ENCODE measurements at regions not wholly inside any gene's neighbourhood (a gene's known extent, or its start where the extent isn't known, plus 50 kb on each side); places are given as distances from the start of the nearest gene placed in this dataset.

DNA sequence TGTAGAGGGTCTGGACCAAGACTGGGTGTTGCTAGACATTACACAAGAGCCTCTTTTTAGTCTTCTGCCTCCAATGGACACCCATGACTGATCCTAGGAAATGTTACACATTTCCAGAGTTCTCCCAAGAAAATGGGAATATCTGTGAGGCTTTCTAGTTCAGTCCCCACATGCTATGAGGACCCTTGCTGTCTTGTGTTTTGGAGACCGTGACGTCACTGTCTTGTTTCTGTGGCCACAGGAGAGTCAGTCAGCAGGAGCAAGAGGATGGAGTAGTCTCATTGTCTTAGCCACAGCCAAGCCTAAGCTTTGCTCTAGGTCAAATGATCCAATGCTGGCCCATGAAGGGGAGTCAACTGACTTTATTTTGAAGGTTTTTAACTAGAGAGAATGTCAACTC is 820.1 kb upstream of the RBFOX1 start:
- Histone ChIP-seq H3K9ac (ENCODE audit: low read length) (no peak overlapping the region), H3K36me3 (ENCODE audit: low read depth, low read length) (no peaks in the 10 kb centered on the region), H4K20me1 (ENCODE audit: low read length) (no peaks in the 10 kb centered on the region), H3F3A (ENCODE audit: low read length, unreplicated experiment) (no peaks in the 10 kb centered on the region), H2AFZ (ENCODE audit: low read length) (no peak overlapping the region), H3K4me2 (ENCODE audit: low read length) (no peak overlapping the region), H3K79me2 (ENCODE audit: low read length) (no peaks in the 10 kb centered on the region), H3K9me2 (replicated peaks; ENCODE audit: low read length) (no peaks in the 10 kb centered on the region), H3K4me3 (ENCODE audit: low read length) (no peak overlapping the region), H3K4me1 (ENCODE audit: insufficient read depth, low read length) (no peaks in the 10 kb centered on the region), H3K9me3 (ENCODE audit: low read length) (no peaks in the 10 kb centered on the region), H3K27ac (ENCODE audit: low read length) (no peak overlapping the region), H3K27me3 (ENCODE audit: low read length) (no peaks in the 10 kb centered on the region)
- ChIA-PET POLR2A (ENCODE audit: unreplicated experiment) (no interaction called here), CTCF (no interaction called here)
- no TSS peak for BruUV-seq (replicated peaks)
- ATAC-seq (no peak), DNase-seq (no peak)
- TF ChIP-seq EZH2 (IDR thresholded peaks at IDR 0.05; ENCODE audit: low read length, unreplicated experiment) (no peak), CTCF (conservative IDR thresholded peaks at IDR 0.05; ENCODE audit: low read depth, low read length) (no peak), EZH2phosphoT487 (IDR thresholded peaks at IDR 0.05; ENCODE audit: borderline replicate concordance, low read length) (no peak)
- intact Hi-C loops (cut with micrococcal nuclease) = no loop called here

DNA sequence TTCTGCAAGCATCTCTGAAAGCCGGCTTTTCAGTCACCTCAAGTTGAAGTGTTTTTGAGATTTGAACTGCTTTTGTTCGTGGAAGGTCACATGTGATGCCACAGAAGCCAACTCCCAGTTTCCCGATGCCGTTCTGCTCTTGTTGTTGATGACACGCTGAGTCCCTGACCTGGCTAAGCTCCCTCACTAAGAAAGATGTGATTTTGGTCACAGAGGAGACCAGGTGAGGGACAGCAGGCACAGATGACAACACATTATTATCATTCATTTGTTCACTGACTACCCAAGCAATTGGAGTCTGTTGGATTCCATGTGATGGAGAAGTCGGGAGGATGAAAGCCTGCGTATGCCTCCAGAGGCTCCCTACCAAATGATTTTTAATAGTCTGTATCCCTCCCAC is 822.4 kb upstream of the RBFOX1 start:
- Histone ChIP-seq H3K27me3 (ENCODE audit: low read length) (no peaks in the 10 kb centered on the region), H3F3A (ENCODE audit: low read length, unreplicated experiment) (no peaks in the 10 kb centered on the region), H3K9me3 (ENCODE audit: low read length) (no peaks in the 10 kb centered on the region), H3K4me2 (ENCODE audit: low read length) (no peak overlapping the region), H3K27ac (ENCODE audit: low read length) (no peak overlapping the region), H3K9me2 (replicated peaks; ENCODE audit: low read length) (no peaks in the 10 kb centered on the region), H3K4me3 (ENCODE audit: low read length) (no peak overlapping the region), H4K20me1 (ENCODE audit: low read length) (no peaks in the 10 kb centered on the region), H3K4me1 (ENCODE audit: insufficient read depth, low read length) (no peaks in the 10 kb centered on the region), H2AFZ (ENCODE audit: low read length) (no peak overlapping the region), H3K36me3 (ENCODE audit: low read depth, low read length) (no peaks in the 10 kb centered on the region), H3K9ac (ENCODE audit: low read length) (no peak overlapping the region), H3K79me2 (ENCODE audit: low read length) (no peaks in the 10 kb centered on the region)
- TF ChIP-seq EZH2 (IDR thresholded peaks at IDR 0.05; ENCODE audit: low read length, unreplicated experiment) = no peak
- no peak for TF ChIP-seq EZH2phosphoT487 (IDR thresholded peaks at IDR 0.05; ENCODE audit: borderline replicate concordance, low read length)
- TF ChIP-seq CTCF (conservative IDR thresholded peaks at IDR 0.05; ENCODE audit: low read depth, low read length) = no peak
- no peak for DNase-seq
- no TSS peak for BruUV-seq (replicated peaks)
- CTCF ChIA-PET = no interaction called here
- ATAC-seq = no peak
- POLR2A ChIA-PET (ENCODE audit: unreplicated experiment) = no interaction called here
- intact Hi-C loops (cut with micrococcal nuclease) = no loop called here

- no peak overlapping the region for H3K4me2 ChIP-seq (ENCODE audit: low read length)
- H3K4me3 ChIP-seq (ENCODE audit: low read length) = no peak overlapping the region
- no peaks in the 10 kb centered on the region for H4K20me1 ChIP-seq (ENCODE audit: low read length)
- no peak for DNase-seq
- H3K36me3 ChIP-seq (ENCODE audit: low read depth, low read length) = no peaks in the 10 kb centered on the region
- no peak for ATAC-seq
- H3K4me1 ChIP-seq (ENCODE audit: insufficient read depth, low read length) = no peaks in the 10 kb centered on the region
- ChIA-PET CTCF (no interaction called here), POLR2A (ENCODE audit: unreplicated experiment) (no interaction called here)
- no peak overlapping the region for H3K9ac ChIP-seq (ENCODE audit: low read length)
- H3F3A ChIP-seq (ENCODE audit: low read length, unreplicated experiment) = no peaks in the 10 kb centered on the region
- no peak overlapping the region for H2AFZ ChIP-seq (ENCODE audit: low read length)
- no peaks in the 10 kb centered on the region for H3K9me2 ChIP-seq (replicated peaks; ENCODE audit: low read length)
- H3K27ac ChIP-seq (ENCODE audit: low read length) = no peak overlapping the region
- H3K27me3 ChIP-seq (ENCODE audit: low read length) = no peaks in the 10 kb centered on the region
- BruUV-seq (replicated peaks) = no TSS peak
- H3K9me3 ChIP-seq (ENCODE audit: low read length) = no peaks in the 10 kb centered on the region
- intact Hi-C loops (cut with micrococcal nuclease) = no loop called here
- TF ChIP-seq EZH2 (IDR thresholded peaks at IDR 0.05; ENCODE audit: low read length, unreplicated experiment) (no peak), CTCF (conservative IDR thresholded peaks at IDR 0.05; ENCODE audit: low read depth, low read length) (no peak), EZH2phosphoT487 (IDR thresholded peaks at IDR 0.05; ENCODE audit: borderline replicate concordance, low read length) (no peak)
- no peaks in the 10 kb centered on the region for H3K79me2 ChIP-seq (ENCODE audit: low read length)
Measured at GRCh38 chr16:6499413-6499812, 833.2 kb upstream of the RBFOX1 start.
